GM18505 (cell line): ENCODE measurements at regions not wholly inside any gene's neighbourhood (a gene's known extent, or its start where the extent isn't known, plus 50 kb on each side); places are given as distances from the start of the nearest gene placed in this dataset.
"Not testable (repeated sequence)": the region's sequence is repeated elsewhere in the genome, so short reads cannot be mapped to it uniquely, and the experiment has no call there.

Experiments used
- ATAC-seq: cut with Tn5 transposase; IDR thresholded peaks from one replicate; pipeline ENCODE4 v1.9.1; 2021; ENCODE audit not compliant: unreplicated experiment
- POLR2A ChIP-seq: IDR thresholded peaks from 4 replicates; pipeline ENCODE4 v1.6.1; 2011; ENCODE audit warnings: borderline replicate concordance; ENCODE audit not compliant: insufficient read depth, insufficient read length; ENCODE audit errors: extremely low read depth

- TF ChIP-seq POLR2A: no peak
- no peak for ATAC-seq
Observed at GRCh38 chr4:157739242-157739641, 433.6 kb downstream of the GASK1B start.

DNA sequence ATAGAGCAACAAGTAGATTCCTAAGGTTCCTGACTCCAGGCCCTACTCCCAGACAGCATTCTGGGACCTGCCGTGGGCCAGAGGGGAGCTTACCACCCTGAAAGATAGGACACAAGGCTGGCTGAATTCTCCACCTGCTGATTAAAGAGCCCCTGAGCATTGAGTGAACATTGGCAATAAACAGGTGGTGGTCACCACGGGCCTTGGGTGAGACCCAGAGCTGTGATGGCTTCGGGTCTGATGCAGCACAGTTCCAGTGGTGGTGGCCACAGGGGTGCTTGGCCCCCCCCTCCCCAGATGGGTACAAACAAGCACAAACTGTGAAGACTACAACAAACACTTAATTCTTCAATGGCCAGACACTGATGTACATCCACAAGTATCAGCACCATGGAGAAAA lies 444.6 kb downstream of the GASK1B start:
- ATAC-seq: no peak

DNA sequence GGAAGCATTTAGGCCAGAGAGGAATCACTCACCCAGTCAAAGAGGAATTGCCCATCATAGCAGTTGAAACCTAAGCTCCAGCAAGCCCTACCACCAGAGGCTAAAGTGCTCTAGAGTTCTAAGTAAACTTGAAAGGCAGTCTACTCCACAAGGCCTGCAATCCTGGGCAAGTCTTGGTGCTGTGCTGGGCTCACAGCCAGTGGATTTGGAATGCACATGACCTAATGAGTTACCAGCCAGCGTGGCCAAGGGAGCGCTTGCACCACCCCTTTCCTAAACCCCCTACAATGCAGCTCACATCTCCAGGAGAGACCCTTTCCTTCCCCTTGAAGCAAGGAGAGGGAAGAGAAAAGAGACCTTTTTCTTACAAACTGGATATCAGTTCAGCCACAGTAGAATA lies 445.7 kb downstream of the GASK1B start:
- no peak for ATAC-seq

More for the DNA sequence above, 444.6 kb downstream of the GASK1B start:
- no peak for TF ChIP-seq POLR2A

DNA sequence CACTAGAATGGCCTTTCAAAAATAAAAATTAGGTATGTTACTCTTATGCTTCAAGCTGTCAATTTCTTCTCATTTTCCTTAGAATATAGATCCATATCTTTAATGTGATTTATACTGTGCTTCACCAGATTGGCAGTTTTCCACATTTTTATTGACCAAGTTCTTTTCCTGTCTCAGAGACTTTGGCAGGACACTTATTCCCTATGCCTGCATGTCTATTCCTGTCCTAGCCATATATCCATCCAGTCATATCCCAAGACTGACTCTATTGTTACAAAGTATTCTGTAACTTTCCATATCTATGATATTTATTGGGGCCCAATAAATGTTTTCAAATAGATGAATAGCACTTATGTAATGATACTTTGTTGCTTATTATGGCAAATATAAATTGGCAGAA lies 450.7 kb downstream of the GASK1B start:
- TF ChIP-seq POLR2A: no peak
- no peak for ATAC-seq

More for the DNA sequence above, 445.7 kb downstream of the GASK1B start:
- TF ChIP-seq POLR2A: no peak

- TF ChIP-seq POLR2A: no peak
Observed at GRCh38 chr4:157713342-157713741, 459.5 kb downstream of the GASK1B start.

GRCh38 chr4:157706155-157706554 lies 466.7 kb downstream of the GASK1B start:
- ATAC-seq: no peak
- no peak for TF ChIP-seq POLR2A

More at GRCh38 chr4:157713342-157713741, 459.5 kb downstream of the GASK1B start:
- ATAC-seq: no peak

DNA sequence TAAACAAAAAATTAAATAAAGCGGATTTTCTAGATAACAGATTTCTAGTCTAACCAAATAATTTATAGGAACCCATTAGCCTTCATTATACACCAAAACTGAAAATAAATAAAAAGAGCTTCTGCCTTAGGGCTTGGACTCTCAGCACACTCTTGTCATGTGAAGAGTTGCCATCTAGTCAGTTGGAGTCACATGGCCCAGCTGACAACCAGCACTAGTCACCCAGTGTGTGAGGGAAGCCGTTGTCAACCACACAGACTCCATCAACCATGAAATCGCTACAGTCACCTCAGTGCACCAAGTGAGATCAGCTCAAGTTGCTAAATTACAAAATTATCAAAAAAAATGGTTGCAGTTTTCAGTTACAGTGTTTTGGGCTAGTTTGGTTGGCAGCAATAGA lies 470.0 kb downstream of the GASK1B start:
- TF ChIP-seq POLR2A: no peak
- ATAC-seq: no peak

GRCh38 chr4:157701695-157701994 lies 471.2 kb downstream of the GASK1B start:
- no peak for ATAC-seq
- no peak for TF ChIP-seq POLR2A

GRCh38 chr4:157700898-157701694 lies 471.7 kb downstream of the GASK1B start:
- ATAC-seq: no peak
- no peak for TF ChIP-seq POLR2A

DNA sequence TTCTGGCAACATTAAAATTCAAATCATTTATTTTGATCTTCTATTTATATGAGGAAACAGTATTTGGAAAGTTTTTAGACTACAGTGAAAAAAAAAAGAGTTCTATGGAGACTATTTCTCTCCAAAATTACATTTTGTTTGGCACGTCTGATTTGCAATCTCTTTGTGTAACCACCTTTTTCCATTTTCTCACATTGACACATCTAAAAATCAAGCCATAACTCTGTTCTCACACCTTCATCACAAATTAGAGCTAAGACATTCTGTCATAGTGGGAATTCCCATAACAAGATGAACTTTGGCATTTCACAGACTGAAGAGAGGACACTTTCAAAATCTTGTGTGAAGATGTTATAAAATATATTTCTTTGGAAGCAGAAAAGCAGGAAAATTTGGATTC lies 468.9 kb downstream of the GRIA2 start:
- no peak for TF ChIP-seq POLR2A
- ATAC-seq: no peak

GRCh38 chr4:157687971-157688370 lies 467.4 kb downstream of the GRIA2 start:
- no peak for ATAC-seq
- no peak for TF ChIP-seq POLR2A

- ATAC-seq: not testable (repeated sequence)
Observed at GRCh38 chr4:157679326-157679725, 458.8 kb downstream of the GRIA2 start.

DNA sequence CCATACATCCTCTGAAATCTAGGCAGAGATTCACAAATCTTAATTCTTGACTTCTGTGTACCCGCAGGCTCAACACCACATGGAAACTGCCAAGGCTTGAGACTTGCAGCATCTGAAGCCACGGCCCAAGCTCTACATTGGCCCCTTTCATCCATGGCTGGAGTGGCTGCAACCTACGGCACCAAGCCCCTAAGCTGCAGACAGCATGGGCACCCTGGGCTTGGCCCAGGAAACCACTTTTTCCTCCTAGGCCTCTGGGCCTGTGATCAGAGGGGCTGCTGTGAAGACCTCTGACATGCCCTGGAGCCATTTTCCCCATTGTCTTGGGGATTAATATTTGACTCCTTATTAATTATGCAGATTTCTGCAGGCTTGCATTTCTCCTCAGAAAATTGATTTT lies 457.9 kb downstream of the GRIA2 start:
- ATAC-seq: no peak
- TF ChIP-seq POLR2A: no peak

- ATAC-seq: no peak
- TF ChIP-seq POLR2A: no peak
Observed at GRCh38 chr4:157674699-157675098, 454.2 kb downstream of the GRIA2 start.

- no peak for ATAC-seq
- no peak for TF ChIP-seq POLR2A
Observed at GRCh38 chr4:157667836-157668235, 447.3 kb downstream of the GRIA2 start.
